Loucy (cell line): ENCODE measurements at regions not wholly inside any gene's neighbourhood (a gene's known extent, or its start where the extent isn't known, plus 50 kb on each side); places are given as distances from the start of the nearest gene placed in this dataset.

ENCODE experiments used
- CTCF ChIP-seq: fragments of 200-600 bp; sonication (generic); conservative IDR thresholded peaks from 2 replicates; pipeline ENCODE4 v1.5.1; 2014; ENCODE audit warnings: mild to moderate bottlenecking, antibody characterized with exemption, low read length
- EZH2phosphoT487 ChIP-seq: fragments of 200-600 bp; IDR thresholded peaks from 2 replicates; pipeline ENCODE4 v1.6.1; 2018; ENCODE audit warnings: antibody characterized with exemption, mild to moderate bottlenecking, moderate library complexity, borderline replicate concordance

- TF ChIP-seq CTCF, result peak; percentile 39; the same call in 1 of the 2 replicates
- TF ChIP-seq EZH2phosphoT487, result no peak
Observed at GRCh38 chr5:20555034-20555433, 567.0 kb upstream of the CDH18 start.
